Thyroid gland (tissue), 4 donors: ENCODE measurements at regions not wholly inside any gene's neighbourhood (a gene's known extent, or its start where the extent isn't known, plus 50 kb on each side); places are given as distances from the start of the nearest gene placed in this dataset.

Source experiments
- DNase-seq, 2 donors: peaks; one replicate each; pipeline ENCODE4 v3.0.0-alpha.2; 2019
- H3K27ac ChIP-seq, 3 donors: fragments of 200-600 bp; sonication (generic); 1 replicate in 2 of 3; 2 replicates in 1 of 3; pipeline ENCODE4 v1.5.1; 2016 to 2019; ENCODE audit warnings: mild to moderate bottlenecking in 1 of 3, moderate library complexity in 1 of 3
- H3K27me3 ChIP-seq: fragments of 200-600 bp; sonication (generic); one replicate; pipeline ENCODE4 v1.5.1; 2019
- H3K36me3 ChIP-seq, 2 donors: fragments of 200-600 bp; sonication (generic); one replicate each; pipeline ENCODE4 v1.5.1; 2016 to 2019
- H3K4me1 ChIP-seq, 2 donors: fragments of 200-600 bp; sonication (generic); one replicate each; pipeline ENCODE4 v1.5.1; 2017 to 2019
- H3K4me3 ChIP-seq, 3 donors: fragments of 200-600 bp; sonication (generic); replicated peaks in 1 of 3; 1 replicate in 2 of 3; 2 replicates in 1 of 3; pipeline ENCODE4 v1.5.1; 2016; ENCODE audit warnings: mild to moderate bottlenecking in 1 of 3
- H3K9me3 ChIP-seq: fragments of 200-600 bp; sonication (generic); one replicate; pipeline ENCODE4 v1.5.1; 2017
- CTCF ChIP-seq, 6 experiments: fragments of 200-600 bp in 3 of 6; fragments of 450-650 bp in 3 of 6; sonication (generic) in 3 of 6; IDR thresholded peaks; one replicate each; pipeline ENCODE4 v1.5.1; 2016 to 2019; ENCODE audit warnings: antibody characterized with exemption in 6 of 6, mild to moderate bottlenecking in 2 of 6, inconsistent platforms in 1 of 6, moderate library complexity in 1 of 6
- POLR2A ChIP-seq, 2 donors: fragments of 450-650 bp; IDR thresholded peaks; one replicate each; pipeline ENCODE4 v1.6.1; 2017; ENCODE audit warnings: antibody characterized with exemption in 2 of 2, mild to moderate bottlenecking in 2 of 2, moderate library complexity in 1 of 2
- WGBS, 2 donors: methylation state at CpG; one replicate each; pipeline ENCODE4 v1.1.5; 2017; 5-methylcytosine and 5-hydroxymethylcytosine counted together
- intact Hi-C: fragments of 100-400 bp; cut with DNase I; formaldehyde crosslinking; loops from one replicate; pipeline ENCODE4 v1.15.1; 2023

GRCh38 chr10:55786461-55787050, 574.5 kb downstream of the ZWINT start:
- Histone ChIP-seq H3K4me3 (no peak overlapping the region), H3K27me3 (no peaks in the 10 kb centered on the region), H3K4me1 (no peaks in the 10 kb centered on the region), H3K36me3 (no peaks in the 10 kb centered on the region), H3K27ac (no peak overlapping the region), H3K9me3 (no peaks in the 10 kb centered on the region)
- no peak for DNase-seq
- WGBS, 2 donors, result 84 to 87% methylated on average over 3 of the region's 3 CpGs
- intact Hi-C loops, result no loop called here
- TF ChIP-seq POLR2A (IDR thresholded peaks at IDR 0.05) (no peak), CTCF (IDR thresholded peaks at IDR 0.05) (no peak)

- intact Hi-C loops, result no loop called here
- Histone ChIP-seq H3K4me3 (no peak overlapping the region), H3K27me3 (no peaks in the 10 kb centered on the region), H3K27ac (no peak overlapping the region), H3K4me1 (no peaks in the 10 kb centered on the region), H3K36me3 (no peaks in the 10 kb centered on the region), H3K9me3 (no peaks in the 10 kb centered on the region)
- DNase-seq, result no peak
- TF ChIP-seq POLR2A (IDR thresholded peaks at IDR 0.05) (no peak), CTCF (IDR thresholded peaks at IDR 0.05) (no peak)
- 92% methylated on average over 4 of the region's 4 CpGs for WGBS, 2 donors
These were observed 578.9 kb downstream of the ZWINT start for GRCh38 chr10:55782181-55782580.

- WGBS, 2 donors, result 63 to 73% methylated on average over 1 of the region's 1 CpG
- no peak for DNase-seq
- intact Hi-C loops, result no loop called here
- Histone ChIP-seq H3K9me3 (no peaks in the 10 kb centered on the region), H3K4me1 (no peaks in the 10 kb centered on the region), H3K27ac (no peak overlapping the region), H3K4me3 (no peak overlapping the region), H3K27me3 (no peaks in the 10 kb centered on the region), H3K36me3 (no peaks in the 10 kb centered on the region)
- TF ChIP-seq CTCF (IDR thresholded peaks at IDR 0.05), result no peak
- no peak for TF ChIP-seq POLR2A (IDR thresholded peaks at IDR 0.05)
These were observed 594.8 kb downstream of the ZWINT start for GRCh38 chr10:55766212-55766611.

GRCh38 chr10:55750458-55750857, 610.6 kb downstream of the ZWINT start:
- no peak for DNase-seq
- Histone ChIP-seq H3K4me3 (no peak overlapping the region), H3K27ac (no peak overlapping the region), H3K27me3 (no peaks in the 10 kb centered on the region), H3K4me1 (no peaks in the 10 kb centered on the region), H3K9me3 (no peaks in the 10 kb centered on the region), H3K36me3 (no peaks in the 10 kb centered on the region)
- intact Hi-C loops, result no loop called here
- no peak for TF ChIP-seq CTCF (IDR thresholded peaks at IDR 0.05)
- TF ChIP-seq POLR2A (IDR thresholded peaks at IDR 0.05), result no peak
- WGBS, 2 donors, result 90 to 91% methylated on average over 2 of the region's 2 CpGs

GRCh38 chr10:55747244-55747643, 613.8 kb downstream of the ZWINT start:
- H3K36me3 ChIP-seq, result no peaks in the 10 kb centered on the region
- no peak for TF ChIP-seq CTCF (IDR thresholded peaks at IDR 0.05)
- no peak for TF ChIP-seq POLR2A (IDR thresholded peaks at IDR 0.05)
- intact Hi-C loops, result no loop called here

More at GRCh38 chr10:55747244-55747643, 613.8 kb downstream of the ZWINT start:
- H3K27ac ChIP-seq, result no peak overlapping the region
- no peaks in the 10 kb centered on the region for H3K9me3 ChIP-seq
- WGBS, 2 donors, result 53 to 63% methylated on average over 3 of the region's 3 CpGs
- H3K27me3 ChIP-seq, result no peaks in the 10 kb centered on the region
- H3K4me3 ChIP-seq, result no peak overlapping the region
- no peaks in the 10 kb centered on the region for H3K4me1 ChIP-seq
- DNase-seq, result no peak
